ENCODE measurements at regions not wholly inside any gene's neighbourhood (a gene's known extent, or its start where the extent isn't known, plus 50 kb on each side); places are given as distances from the start of the nearest gene placed in this dataset.

DNA sequence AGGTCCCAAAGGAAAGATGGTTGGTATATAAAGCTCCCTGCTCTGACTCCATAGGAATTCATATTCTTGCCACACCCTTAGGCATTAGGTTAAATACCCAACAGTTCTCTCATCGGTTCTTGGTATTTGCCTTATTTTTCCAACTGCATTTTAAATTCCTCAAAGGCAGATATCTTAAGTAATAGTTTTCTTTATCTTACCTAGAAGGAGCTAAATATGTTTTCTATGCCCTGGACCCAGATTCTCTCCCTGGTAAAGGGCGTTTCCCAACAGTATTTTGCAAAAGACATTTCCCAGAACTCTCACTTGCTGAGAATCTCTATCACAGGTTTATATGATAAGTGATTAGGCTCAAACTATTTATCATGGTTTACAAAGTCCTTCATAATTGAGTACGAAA lies 158.6 kb upstream of the BDNF start:
- DNase-seq, result no peak

DNA sequence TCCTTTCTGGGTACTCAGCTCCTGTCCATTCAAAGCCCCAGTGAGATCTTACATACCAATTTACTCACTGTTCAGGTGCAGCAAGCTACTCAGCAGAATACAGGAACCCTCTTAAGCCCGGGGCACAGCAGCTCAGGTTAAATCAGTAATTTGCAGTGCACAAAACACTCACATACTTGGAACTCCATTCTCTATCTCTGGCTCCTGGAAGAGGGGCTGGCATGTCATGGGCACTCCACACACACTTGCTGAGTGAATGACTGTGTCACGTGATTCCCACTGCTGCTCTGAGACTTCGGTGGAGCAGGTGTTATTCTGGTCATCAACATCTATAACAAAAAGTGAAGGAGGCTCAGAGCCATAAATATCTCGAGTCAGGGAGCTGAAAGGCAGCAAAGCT lies 157.3 kb upstream of the BDNF start:
- no peak for DNase-seq

DNA sequence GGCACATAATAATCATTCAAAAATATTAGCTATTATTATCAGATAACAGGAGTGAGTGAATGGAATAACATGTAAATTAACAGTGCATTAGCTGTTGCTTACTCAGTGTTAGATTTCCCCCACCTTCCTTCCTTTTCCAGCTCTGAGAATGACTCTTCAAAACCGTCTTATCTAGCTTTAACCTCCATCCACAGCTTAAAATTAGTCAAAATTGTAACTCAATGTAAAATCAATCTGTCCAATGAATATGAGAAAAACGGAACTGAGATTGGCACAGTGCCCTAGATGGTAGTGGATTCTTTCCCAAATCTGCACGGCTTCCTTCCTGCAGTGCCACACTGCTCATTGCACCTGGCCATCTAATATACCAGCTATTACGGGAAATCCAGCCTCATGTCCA lies 156.8 kb upstream of the BDNF start:
- peak in 1 of 2 donors; percentile 11 for DNase-seq

DNA sequence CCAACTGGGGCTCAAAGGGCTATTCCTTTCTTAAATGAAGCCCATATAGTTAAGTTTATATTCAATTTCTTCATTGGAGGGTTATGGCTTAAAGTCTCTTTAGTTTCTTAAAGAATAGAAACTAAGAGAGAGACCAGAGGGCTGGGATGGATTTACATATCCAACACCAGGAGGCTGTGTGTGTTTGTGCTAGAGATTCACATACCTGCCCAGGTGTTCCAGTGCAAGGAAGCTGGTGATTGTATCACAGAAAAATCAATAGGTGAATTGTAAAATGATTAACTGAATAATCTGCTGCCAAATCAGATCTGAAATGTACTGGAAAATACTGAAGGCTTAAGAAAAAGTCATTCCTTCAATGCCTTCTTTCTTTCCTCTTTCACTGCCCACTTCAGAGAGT lies 148.2 kb upstream of the BDNF start:
- DNase-seq, result no peak

DNA sequence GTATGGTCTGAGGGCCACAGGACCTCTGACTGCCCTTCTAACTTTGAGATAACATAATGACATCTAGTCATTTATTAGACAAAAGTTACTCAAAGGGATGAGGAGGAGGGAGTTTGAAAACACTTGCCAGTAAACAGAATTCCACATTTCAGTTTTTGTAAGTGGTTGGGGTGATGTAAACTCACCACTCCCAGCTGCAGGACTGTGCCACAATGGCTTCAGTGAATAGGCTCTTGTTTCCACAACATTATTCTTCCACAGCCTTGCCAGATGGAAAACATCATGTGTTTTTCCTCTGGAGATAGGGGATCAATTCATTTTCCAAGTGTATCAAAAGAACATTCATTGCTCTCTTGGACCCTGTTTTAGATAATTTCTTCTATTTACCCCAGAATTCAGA lies 147.2 kb upstream of the BDNF start:
- DNase-seq, result no peak

DNA sequence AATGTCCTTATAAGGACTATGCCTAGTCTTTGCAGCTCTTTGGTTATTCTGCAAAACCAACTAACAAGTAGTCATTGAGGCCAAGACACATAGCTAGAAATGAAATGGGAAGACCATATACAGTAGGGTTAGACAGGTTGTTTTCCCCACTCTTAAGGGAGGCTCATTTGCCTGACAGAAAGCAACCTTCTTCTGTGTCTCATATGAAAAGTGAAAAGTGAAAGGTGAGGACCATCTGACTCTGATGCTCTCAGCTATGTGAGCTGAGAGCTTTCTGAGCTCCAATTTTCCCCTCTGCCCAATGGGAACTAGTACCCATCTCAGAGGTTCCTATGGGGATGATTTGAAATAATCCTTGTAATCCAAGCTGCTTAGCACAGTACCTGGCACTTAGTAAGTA lies 142.0 kb upstream of the BDNF start:
- DNase-seq, result no peak

- DNase-seq, result no peak
Measured at GRCh38 chr11:27841023-27841422, 140.8 kb upstream of the BDNF start.

DNA sequence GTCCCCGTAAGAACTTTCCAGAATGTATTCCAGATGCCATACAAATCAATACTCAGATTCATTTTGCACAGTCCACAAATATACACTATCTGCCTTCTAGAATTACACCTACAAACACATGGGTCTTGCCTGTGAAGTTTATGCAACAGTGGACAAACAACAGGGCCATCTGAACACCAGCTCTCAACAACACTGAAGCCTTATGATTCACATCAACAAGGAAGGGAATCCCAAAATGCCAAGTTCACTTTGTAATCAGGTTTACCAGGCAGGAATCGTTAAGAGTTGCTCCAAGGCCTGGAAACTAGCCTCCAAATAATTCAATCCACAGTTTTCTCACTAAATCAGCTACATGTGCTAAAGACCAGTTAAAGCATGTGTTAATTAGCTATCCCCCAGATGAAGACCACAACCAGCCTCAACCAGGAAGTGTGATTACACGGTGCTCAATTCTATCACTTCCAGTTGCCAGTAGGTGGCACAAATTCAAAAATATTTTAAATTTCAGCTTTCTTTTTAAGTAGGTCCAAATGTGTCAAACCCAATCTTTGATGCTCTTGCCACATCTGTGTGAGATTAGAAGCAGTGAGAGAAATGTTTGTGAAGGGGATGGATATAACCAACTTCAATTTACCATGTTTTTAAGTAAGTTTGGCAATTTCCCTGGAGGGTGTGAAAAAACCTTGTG lies 139.1 kb upstream of the BDNF start:
- DNase-seq, result no peak

- no peak for DNase-seq
Measured at GRCh38 chr11:27838674-27839073, 138.4 kb upstream of the BDNF start.

- no peak for DNase-seq
Measured at GRCh38 chr11:27837895-27838563, 137.8 kb upstream of the BDNF start.

DNA sequence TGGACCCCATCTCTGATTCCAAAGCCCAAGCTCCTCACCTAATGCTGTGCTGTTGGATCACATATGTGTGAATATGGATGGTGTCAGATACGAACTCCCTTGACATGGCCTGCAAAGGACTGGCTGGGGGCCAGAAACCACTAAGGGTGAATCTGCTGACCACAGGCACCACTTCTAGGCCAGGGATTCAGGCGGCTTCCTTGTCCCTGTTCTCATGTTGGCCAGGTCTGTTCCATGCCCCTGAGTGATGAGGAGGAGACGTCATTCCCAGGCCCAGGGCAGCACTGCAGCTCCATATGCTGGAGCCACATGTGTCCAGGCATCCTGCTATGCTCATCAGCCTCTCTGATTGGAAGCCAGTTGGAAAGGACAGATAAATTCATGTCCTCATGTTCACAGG lies 130.0 kb upstream of the BDNF start:
- DNase-seq, result no peak

DNA sequence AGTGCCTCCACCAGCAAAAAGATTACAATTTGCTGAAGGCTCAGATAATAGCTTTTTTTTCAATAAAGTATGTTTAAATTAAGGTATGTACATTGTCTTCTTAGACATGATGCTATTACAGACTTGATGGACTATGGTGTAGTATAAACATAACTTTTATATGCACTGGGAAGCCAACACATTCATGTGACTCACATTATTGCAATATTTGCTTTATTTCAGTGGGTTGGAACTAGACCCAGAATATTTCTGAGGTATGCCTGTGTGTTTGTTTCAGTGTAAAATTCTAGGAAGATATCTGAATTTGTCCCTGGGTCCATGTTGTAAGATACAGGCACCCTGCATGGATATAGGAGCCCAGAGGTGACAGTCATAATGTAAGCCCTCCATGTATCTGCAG lies 120.0 kb upstream of the BDNF start:
- DNase-seq, result no peak

DNA sequence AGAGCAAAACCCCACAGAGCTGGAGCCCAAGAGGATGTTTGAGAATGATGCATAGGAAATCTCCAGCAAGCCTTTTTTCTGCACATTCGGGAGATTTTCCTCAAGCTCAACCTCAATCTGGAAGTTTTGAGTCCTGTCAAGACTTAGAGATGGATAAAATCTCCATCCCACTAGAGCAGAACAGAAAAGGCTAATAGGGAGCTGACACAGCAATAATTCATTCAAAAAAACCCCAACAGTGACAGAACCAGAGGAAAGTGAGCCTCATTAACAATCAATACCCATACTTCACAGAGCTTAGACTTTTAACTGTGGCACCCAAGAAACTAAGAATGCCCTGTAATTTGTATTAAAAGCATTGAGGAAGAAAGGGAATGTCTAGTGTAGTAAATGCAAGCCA lies 115.9 kb upstream of the BDNF start:
- no peak for DNase-seq

DNA sequence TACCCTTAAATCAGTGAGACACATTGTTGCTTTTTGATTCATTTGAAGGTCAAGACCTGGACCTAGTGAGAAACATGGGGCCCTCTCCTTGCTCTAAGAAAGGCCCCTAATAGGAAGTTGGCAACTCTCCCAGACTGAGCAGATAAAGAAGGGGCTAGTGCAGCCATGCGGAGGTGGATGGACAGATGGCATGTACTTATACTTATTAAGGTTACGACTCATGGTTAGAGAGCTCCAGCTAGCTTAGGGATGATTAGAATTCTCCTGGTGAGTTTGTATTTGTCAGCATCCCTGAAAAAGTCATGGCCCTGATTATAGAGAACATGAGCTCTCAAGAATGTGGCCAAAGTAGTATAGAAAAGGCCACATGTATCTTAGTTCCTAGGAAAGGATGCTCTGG lies 112.1 kb upstream of the BDNF start:
- no peak for DNase-seq

- DNase-seq, result no peak
Measured at GRCh38 chr11:27807596-27807995, 107.3 kb upstream of the BDNF start.

- no peak for DNase-seq
Measured at GRCh38 chr11:27806122-27806521, 105.9 kb upstream of the BDNF start.

DNA sequence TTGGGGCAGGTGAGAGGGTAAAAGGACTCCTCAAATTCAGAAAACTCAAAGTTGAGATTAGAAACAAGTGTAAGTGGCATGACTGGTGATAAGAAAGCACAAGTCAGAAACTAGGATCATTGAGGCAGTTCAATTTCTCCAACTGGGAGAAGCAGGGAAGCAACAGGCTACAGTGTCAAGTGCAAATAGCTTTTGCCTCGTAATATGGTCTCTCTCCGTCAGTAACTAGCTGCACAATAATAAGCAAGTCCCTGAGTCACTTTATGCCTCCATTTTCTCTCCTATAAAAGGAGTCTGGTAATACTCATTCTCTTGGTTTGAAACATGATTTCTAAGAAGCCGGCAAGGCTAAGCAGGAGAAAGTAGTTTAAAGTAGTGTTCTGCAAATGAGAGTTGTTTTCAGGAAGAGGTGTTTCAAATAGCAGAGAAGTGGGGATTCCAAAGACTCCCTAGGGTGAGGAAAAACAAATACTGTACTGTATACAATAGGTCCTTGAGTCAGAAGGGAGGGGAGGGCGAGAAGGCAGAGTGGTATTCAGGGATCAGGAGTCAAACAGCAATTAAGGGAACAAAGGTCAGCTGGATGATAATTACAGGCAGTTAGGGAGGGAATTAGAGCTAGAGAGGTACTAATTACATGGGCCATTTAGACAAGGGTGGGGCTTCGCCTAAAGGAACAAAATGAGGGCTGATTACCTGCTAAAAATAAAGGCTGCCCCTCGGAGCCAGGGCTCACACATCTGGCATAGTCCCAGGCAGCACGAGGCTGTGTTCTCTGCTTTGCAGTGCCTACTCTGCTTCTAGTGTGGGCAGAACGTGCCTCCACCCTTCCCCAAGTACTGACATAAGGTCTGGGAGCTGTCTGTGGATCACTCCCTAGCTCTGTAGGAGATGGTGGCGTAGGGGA lies 96.0 kb upstream of the BDNF start:
- DNase-seq, result no peak

GRCh38 chr11:27786864-27787263 lies 86.6 kb upstream of the BDNF start:
- no peak for DNase-seq

- DNase-seq, result no peak
Measured at GRCh38 chr11:27786331-27786730, 86.1 kb upstream of the BDNF start.

GRCh38 chr11:27783701-27784355 lies 83.6 kb upstream of the BDNF start:
- no peak for DNase-seq

DNA sequence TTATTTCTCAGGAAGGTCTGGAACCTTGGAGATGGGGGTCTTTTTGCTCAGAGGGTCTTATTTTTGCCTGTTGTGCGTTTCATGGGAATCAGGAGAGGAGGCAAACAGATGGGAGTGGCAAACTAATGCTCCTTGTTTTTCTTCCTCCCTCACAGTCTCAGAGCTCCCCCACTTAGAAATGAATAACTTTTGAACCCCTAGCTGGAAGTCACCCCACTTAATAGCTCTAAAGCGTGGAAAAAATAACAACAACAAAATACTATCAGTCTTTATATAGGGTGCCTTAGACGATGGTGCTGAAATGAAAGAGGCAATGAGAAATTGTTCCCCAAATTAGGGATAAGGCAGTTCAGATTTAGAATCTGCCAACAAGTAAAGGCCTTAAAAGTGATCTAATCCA lies 76.8 kb upstream of the BDNF start:
- DNase-seq, result no peak

- no peak for DNase-seq
Measured at GRCh38 chr11:27773884-27774283, 73.6 kb upstream of the BDNF start.

Data from right lung (tissue), 2 donors.